IMR-90 (cell line): ENCODE measurements at regions not wholly inside any gene's neighbourhood (a gene's known extent, or its start where the extent isn't known, plus 50 kb on each side); places are given as distances from the start of the nearest gene placed in this dataset.

ENCODE experiments used
- ATAC-seq: fragments of 200-7000 bp; cut with Tn5 transposase; 2 replicates; pipeline ENCODE4 v1.9.1; 2020; ENCODE audit warnings: low read depth, mild to moderate bottlenecking, moderate library complexity
- BruUV-seq: library from RNA; stranded (reverse); fragments of 400-500 nt; replicated peaks from 2 replicates; lab custom pipeline; 2021; lab: Mats Ljungman, UMichigan
- CTCF ChIA-PET: fragments of 300-600 bp; formaldehyde crosslinking; extraction: SDS; loops from one replicate; lab custom pipeline; 2021; ENCODE audit warnings: antibody characterized with exemption; lab: Yijun Ruan, JAX
- POLR2A ChIA-PET: fragments of 300-600 bp; sonication (Branson Sonifier 250); formaldehyde crosslinking; loops from one replicate; lab custom pipeline; 2022; ENCODE audit warnings: antibody characterized with exemption; ENCODE audit not compliant: unreplicated experiment; lab: Charles Lee
- DNase-seq: peaks from one replicate; pipeline ENCODE4 v3.0.0; 2013
- H2AFZ ChIP-seq: replicated peaks from 2 replicates; pipeline ENCODE3; 2013; ENCODE audit warnings: low read length, mild to moderate bottlenecking; ENCODE audit not compliant: poor library complexity
- H2AK5ac ChIP-seq: 2 replicates; pipeline ENCODE4 v1.6.1; 2013; ENCODE audit warnings: low read depth, low read length, inconsistent platforms
- H2AK9ac ChIP-seq: replicated peaks from 2 replicates; pipeline ENCODE3; 2013; ENCODE audit warnings: mild to moderate bottlenecking, low read depth, low read length, moderate library complexity; ENCODE audit not compliant: poor library complexity
- H2BK120ac ChIP-seq: 2 replicates; pipeline ENCODE4 v1.6.1; 2013; ENCODE audit warnings: low read depth, low read length, inconsistent platforms
- H2BK15ac ChIP-seq: 3 replicates; pipeline ENCODE4 v1.6.1; 2013; ENCODE audit warnings: low read depth, low read length, inconsistent platforms
- H2BK20ac ChIP-seq: 2 replicates; pipeline ENCODE4 v1.6.1; 2013; ENCODE audit warnings: low read depth, mild to moderate bottlenecking, inconsistent platforms, low read length, moderate library complexity
- H2BK5ac ChIP-seq: 2 replicates; pipeline ENCODE4 v1.6.1; 2013; ENCODE audit warnings: mild to moderate bottlenecking, low read depth, low read length, inconsistent platforms; ENCODE audit not compliant: poor library complexity, severe bottlenecking
- H3K14ac ChIP-seq: replicated peaks from 2 replicates; pipeline ENCODE4 v1.6.1; 2013; ENCODE audit warnings: low read depth, low read length, inconsistent platforms
- H3K18ac ChIP-seq: 2 replicates; pipeline ENCODE4 v1.6.1; 2013; ENCODE audit warnings: low read depth, low read length, control low read depth
- H3K23ac ChIP-seq: 2 replicates; pipeline ENCODE4 v1.6.1; 2013; ENCODE audit warnings: low read depth, low read length, inconsistent platforms
- H3K27ac ChIP-seq: 2 replicates; pipeline ENCODE4 v1.5.1; 2013; ENCODE audit warnings: mild to moderate bottlenecking, control low read depth, low read length; ENCODE audit not compliant: insufficient read depth
- H3K27me3 ChIP-seq: 2 replicates; pipeline ENCODE4 v1.6.1; 2013; ENCODE audit warnings: low read length; ENCODE audit not compliant: control insufficient read depth, insufficient read depth
- H3K36me3 ChIP-seq: 2 replicates; pipeline ENCODE4 v1.6.1; 2013; ENCODE audit warnings: low read length, mixed read lengths; ENCODE audit not compliant: control insufficient read depth, insufficient read depth
- H3K4ac ChIP-seq: 2 replicates; pipeline ENCODE4 v1.6.1; 2013; ENCODE audit warnings: low read depth, low read length, inconsistent platforms
- H3K4me1 ChIP-seq: 2 replicates; pipeline ENCODE4 v1.6.1; 2013; ENCODE audit warnings: low read length, mixed read lengths; ENCODE audit not compliant: control insufficient read depth, insufficient read depth
- H3K4me2 ChIP-seq: 2 replicates; pipeline ENCODE4 v1.6.1; 2013; ENCODE audit warnings: low read depth, mild to moderate bottlenecking, control low read depth, low read length, moderate library complexity
- H3K4me3 ChIP-seq: 2 replicates; pipeline ENCODE4 v1.5.1; 2013; ENCODE audit warnings: low read depth, mild to moderate bottlenecking, control low read depth, low read length, moderate library complexity; ENCODE audit not compliant: insufficient read depth
- H3K56ac ChIP-seq: 2 replicates; pipeline ENCODE4 v1.6.1; 2013; ENCODE audit warnings: low read length, inconsistent platforms; ENCODE audit not compliant: insufficient read depth; ENCODE audit errors: extremely low read depth
- H3K79me1 ChIP-seq, 2 experiments: 2 replicates each; pipeline ENCODE4 v1.6.1; 2013; ENCODE audit warnings: low read length in 2 of 2, inconsistent platforms in 1 of 2, low read depth in 1 of 2
- H3K9ac ChIP-seq: 2 replicates; pipeline ENCODE4 v1.6.1; 2013; ENCODE audit warnings: low read depth, low read length, control low read depth
- H3K9me1 ChIP-seq: 2 replicates; pipeline ENCODE4 v1.6.1; 2013; ENCODE audit warnings: low read length, inconsistent platforms; ENCODE audit not compliant: insufficient read depth
- H3K9me3 ChIP-seq: 2 replicates; pipeline ENCODE4 v1.6.1; 2013; ENCODE audit warnings: low read length; ENCODE audit not compliant: control insufficient read depth, insufficient read depth
- H4K20me1 ChIP-seq: 2 replicates; pipeline ENCODE4 v1.6.1; 2013; ENCODE audit warnings: low read length, inconsistent platforms; ENCODE audit not compliant: insufficient read depth
- H4K5ac ChIP-seq: 2 replicates; pipeline ENCODE4 v1.6.1; 2013; ENCODE audit warnings: mild to moderate bottlenecking, low read depth, low read length, control low read depth
- H4K8ac ChIP-seq, 2 experiments: 2 replicates each; pipeline ENCODE4 v1.6.1; 2013; ENCODE audit warnings: low read depth in 2 of 2, low read length in 2 of 2, control low read depth in 1 of 2, inconsistent platforms in 1 of 2
- H4K91ac ChIP-seq: 2 replicates; pipeline ENCODE4 v1.6.1; 2013; ENCODE audit warnings: low read depth, low read length, inconsistent platforms; ENCODE audit not compliant: insufficient read depth
- BHLHE40 ChIP-seq: fragments of 150-350 bp; IDR thresholded peaks from 2 replicates; pipeline ENCODE4 v1.6.1; 2016; ENCODE audit warnings: mild to moderate bottlenecking, low read depth, low read length
- CEBPB ChIP-seq: IDR thresholded peaks from 2 replicates; pipeline ENCODE4 v1.6.1; 2012; ENCODE audit warnings: low read depth, low read length, improper control_type of control experiment
- FOS ChIP-seq: fragments of 150-350 bp; IDR thresholded peaks from 2 replicates; pipeline ENCODE4 v1.6.1; 2016; ENCODE audit warnings: low read depth, low read length
- MXI1 ChIP-seq: IDR thresholded peaks from 2 replicates; pipeline ENCODE4 v1.6.1; 2012; ENCODE audit warnings: low read depth, mild to moderate bottlenecking, low read length, moderate library complexity, borderline replicate concordance
- NFE2L2 ChIP-seq: fragments of 150-350 bp; IDR thresholded peaks from 2 replicates; pipeline ENCODE4 v1.6.1; 2016; ENCODE audit warnings: low read depth, mild to moderate bottlenecking, low read length
- WGBS, 2 experiments: methylation state at CpG; one replicate each; pipeline versions ENCODE4 v1.1.5 to v1.1.7; 2013; ENCODE audit warnings: missing lambda C conversion rate in 2 of 2; ENCODE audit not compliant: insufficient read length in 1 of 2; ENCODE audit errors: extremely low coverage in 2 of 2; 5-methylcytosine and 5-hydroxymethylcytosine counted together
- dilution Hi-C: fragments of 300-500 bp; cut with HindIII; formaldehyde crosslinking; loops from one replicate; pipeline ENCODE4 v1.14.3; 2018; ENCODE audit warnings: low sequenced_read_pairs; ENCODE audit not compliant: unreplicated experiment
- in situ Hi-C: fragments of 300-500 bp; cut with MboI; formaldehyde crosslinking; loops from 3 replicates; pipeline ENCODE4 v1.14.3; 2019; ENCODE audit warnings: low sequenced_read_pairs, inconsistent platforms, mixed read lengths
- intact Hi-C: fragments of 100-400 bp; cut with micrococcal nuclease; formaldehyde crosslinking; loops from 2 replicates; pipeline ENCODE4 v1.10.0; 2022

- DNase-seq = no peak
- no peak overlapping the region for H2AK9ac ChIP-seq
- H3K4me2 ChIP-seq = no peak overlapping the region
- ChIA-PET CTCF (interaction anchor here (0.7 kb wide), 1 partner anchor 75 kb away, joined by 3 read pairs; no protein-coding TSS in a partner anchor), POLR2A (no interaction called here)
- no peaks in the 10 kb centered on the region; the same call in none of the 2 replicates for H3K27me3 ChIP-seq
- no peak overlapping the region for H3K4ac ChIP-seq
- H3K9me3 ChIP-seq = no peaks in the 10 kb centered on the region
- intact Hi-C loops (no loop called here), in situ Hi-C loops (no loop called here), dilution Hi-C loops (no loop called here)
- H3K79me1 ChIP-seq = no peaks in the 10 kb centered on the region
- H3K9ac ChIP-seq = no peak overlapping the region
- no peak overlapping the region for H3K14ac ChIP-seq
- H3K27ac ChIP-seq = no peak overlapping the region
- H2BK5ac ChIP-seq = no peak overlapping the region
- no CpG with 5 or more reads among the region's 11 CpGs for WGBS, 2 experiments
- ATAC-seq = no peak
- H2BK20ac ChIP-seq = no peak overlapping the region
- no peak overlapping the region for H2AFZ ChIP-seq
- H4K5ac ChIP-seq = no peak overlapping the region
- no peaks in the 10 kb centered on the region for H3K9me1 ChIP-seq
- H3K23ac ChIP-seq = no peak overlapping the region
- no peak overlapping the region for H4K8ac ChIP-seq
- no peaks in the 10 kb centered on the region for H3K4me1 ChIP-seq
- H3K36me3 ChIP-seq = no peaks in the 10 kb centered on the region
- no peaks in the 10 kb centered on the region for H4K20me1 ChIP-seq
- TF ChIP-seq NFE2L2 (no peak), MXI1 (no peak), CEBPB (no peak), BHLHE40 (no peak), FOS (no peak)
- no peak overlapping the region for H3K4me3 ChIP-seq
- H3K18ac ChIP-seq = no peak overlapping the region
- no peak overlapping the region for H2BK120ac ChIP-seq
- no peak overlapping the region for H2BK15ac ChIP-seq
- no peak overlapping the region for H4K91ac ChIP-seq
- H2AK5ac ChIP-seq = no peak overlapping the region
- H3K56ac ChIP-seq = no peak overlapping the region
- no TSS peak for BruUV-seq
Observed at GRCh38 chr18:57087644-57088376, 59.1 kb upstream of the BOD1L2 start.
